CD14-positive monocyte (primary cell): ENCODE measurements at regions not wholly inside any gene's neighbourhood (a gene's known extent, or its start where the extent isn't known, plus 50 kb on each side); places are given as distances from the start of the nearest gene placed in this dataset.
A peak's percentile ranks its signal among the peaks of the same experiment; 100 is the strongest.
"Not testable (repeated sequence)": the region's sequence is repeated elsewhere in the genome, so short reads cannot be mapped to it uniquely, and the experiment has no call there.

ENCODE experiments used
- DNase-seq, 3 donors: peaks; one replicate each; pipeline ENCODE4 v3.0.0-alpha.2; 2011 to 2022
- H2AFZ ChIP-seq: 2 replicates; pipeline ENCODE4 v1.6.0; 2012; ENCODE audit warnings: mild to moderate bottlenecking, low read depth, low read length, inconsistent platforms; ENCODE audit not compliant: insufficient read depth, poor library complexity, severe bottlenecking
- H3K27ac ChIP-seq, 2 donors: 1 replicate in 1 of 2; 2 replicates in 1 of 2; pipeline ENCODE4 v1.5.1; 2012 to 2013; ENCODE audit warnings: low read length in 2 of 2, control low read depth in 1 of 2, inconsistent platforms in 1 of 2, low read depth in 1 of 2, mild to moderate bottlenecking in 1 of 2
- H3K27me3 ChIP-seq, 2 donors: one replicate each; pipeline versions ENCODE4 v1.6.0 to v1.6.1; 2011 to 2013; ENCODE audit warnings: low read length in 2 of 2; ENCODE audit not compliant: control insufficient read depth in 2 of 2, insufficient read depth in 2 of 2
- H3K36me3 ChIP-seq, 2 donors: replicated peaks in 1 of 2; 1 replicate in 1 of 2; 2 replicates in 1 of 2; pipeline versions ENCODE4 v1.5.1 to v1.6.1; 2012 to 2013; ENCODE audit warnings: low read length in 2 of 2, control low read depth in 1 of 2, inconsistent platforms in 1 of 2, mild to moderate bottlenecking in 1 of 2; ENCODE audit not compliant: insufficient read depth in 2 of 2, control insufficient read depth in 1 of 2
- H3K4me1 ChIP-seq, 2 donors: 1 replicate in 1 of 2; 2 replicates in 1 of 2; pipeline versions ENCODE4 v1.5.1 to v1.6.1; 2012 to 2013; ENCODE audit warnings: low read length in 2 of 2, control low read depth in 1 of 2, inconsistent platforms in 1 of 2, mild to moderate bottlenecking in 1 of 2, moderate library complexity in 1 of 2; ENCODE audit not compliant: insufficient read depth in 2 of 2, control insufficient read depth in 1 of 2
- H3K4me2 ChIP-seq: replicated peaks from 2 replicates; pipeline ENCODE3; 2012; ENCODE audit warnings: low read length, moderate library complexity, mild to moderate bottlenecking; ENCODE audit not compliant: poor library complexity, severe bottlenecking; ENCODE audit errors: extremely low read depth
- H3K4me3 ChIP-seq, 3 experiments: fragments of 200-600 bp in 1 of 3; sonication (generic) in 1 of 3; replicated peaks in 1 of 3; 1 replicate in 2 of 3; 2 replicates in 1 of 3; pipeline ENCODE4 v1.5.1; 2011 to 2013; ENCODE audit warnings: low read length in 3 of 3, mild to moderate bottlenecking in 3 of 3, control low read depth in 2 of 3, low read depth in 2 of 3, inconsistent platforms in 1 of 3, moderate library complexity in 1 of 3
- H3K79me2 ChIP-seq: 2 replicates; pipeline ENCODE4 v1.6.0; 2012; ENCODE audit warnings: mild to moderate bottlenecking, control low read depth, inconsistent platforms, low read length, moderate library complexity; ENCODE audit not compliant: insufficient read depth
- H3K9ac ChIP-seq: 2 replicates; pipeline ENCODE4 v1.6.0; 2017; ENCODE audit warnings: low read length, mild to moderate bottlenecking; ENCODE audit not compliant: insufficient read depth, poor library complexity, severe bottlenecking
- H3K9me3 ChIP-seq, 2 donors: replicated peaks in 1 of 2; 1 replicate in 1 of 2; 2 replicates in 1 of 2; pipeline versions ENCODE4 v1.5.1 to v1.6.1; 2012 to 2013; ENCODE audit warnings: low read length in 2 of 2, control low read depth in 1 of 2; ENCODE audit not compliant: control insufficient read depth in 1 of 2, insufficient read depth in 1 of 2
- H4K20me1 ChIP-seq: 2 replicates; pipeline ENCODE4 v1.6.0; 2012; ENCODE audit warnings: mild to moderate bottlenecking, low read length, control low read depth, moderate library complexity; ENCODE audit not compliant: insufficient read depth
- H3K27ac Mint-ChIP-seq, 7 donors: one replicate each; pipeline ENCODE4 v1.8.0; 2020; ENCODE audit warnings: mild to moderate bottlenecking in 7 of 7, mixed read lengths in 7 of 7, moderate library complexity in 6 of 7, inconsistent platforms in 2 of 7
- H3K27me3 Mint-ChIP-seq, 3 donors: one replicate each; pipeline ENCODE4 v1.8.0; 2021 to 2022; ENCODE audit warnings: low read depth in 3 of 3, mild to moderate bottlenecking in 3 of 3, mixed read lengths in 3 of 3, moderate library complexity in 3 of 3, inconsistent platforms in 1 of 3
- H3K36me3 Mint-ChIP-seq, 2 donors: one replicate each; pipeline ENCODE4 v1.8.0; 2020; ENCODE audit warnings: mixed read lengths in 2 of 2, inconsistent platforms in 1 of 2, mild to moderate bottlenecking in 1 of 2
- H3K4me1 Mint-ChIP-seq: one replicate; pipeline ENCODE4 v1.8.0; 2020; ENCODE audit warnings: mild to moderate bottlenecking, mixed read lengths
- H3K4me3 Mint-ChIP-seq, 2 donors: one replicate each; pipeline ENCODE4 v1.8.0; 2020; ENCODE audit warnings: mild to moderate bottlenecking in 2 of 2, mixed read lengths in 2 of 2, moderate library complexity in 1 of 2
- H3K9me3 Mint-ChIP-seq, 7 donors: one replicate each; pipeline ENCODE4 v1.8.0; 2020 to 2022; ENCODE audit warnings: mixed read lengths in 7 of 7, mild to moderate bottlenecking in 6 of 7, moderate library complexity in 6 of 7, inconsistent platforms in 2 of 7
- WGBS: methylation state at CpG from one replicate; pipeline ENCODE4 v1.1.5; 2013; ENCODE audit warnings: missing lambda C conversion rate; ENCODE audit not compliant: insufficient coverage; 5-methylcytosine and 5-hydroxymethylcytosine counted together
- intact Hi-C, 2 donors: fragments of 100-400 bp; cut with micrococcal nuclease; formaldehyde crosslinking; loops; one replicate each; pipeline versions ENCODE4 v1.15.0 to v1.15.1; 2023

- H3K4me2 ChIP-seq = not testable (repeated sequence)
Observed at GRCh38 chr16:21367733-21368421, 89.8 kb upstream of the CRYM start.

GRCh38 chr16:21366998-21367397, 88.9 kb upstream of the CRYM start:
- H3K36me3 Mint-ChIP-seq, H3K4me3 Mint-ChIP-seq: not testable (repeated sequence)

More at GRCh38 chr16:21367733-21368421, 89.8 kb upstream of the CRYM start:
- H3K36me3 Mint-ChIP-seq, DNase-seq, H3K9ac ChIP-seq, H3K79me2 ChIP-seq, H3K36me3 ChIP-seq, intact Hi-C loops, H3K9me3 Mint-ChIP-seq, H2AFZ ChIP-seq, H3K4me3 Mint-ChIP-seq, H3K9me3 ChIP-seq, H4K20me1 ChIP-seq, H3K4me3 ChIP-seq, H3K27me3 Mint-ChIP-seq, H3K27me3 ChIP-seq: not testable (repeated sequence)
- Mint-ChIP-seq H3K4me1 (peaks cover 32% of the 10 kb centered on the region), H3K27ac (peak overlapping the region in 6 of 7 donors; percentile 21 to 89 (median 74))
- 42% methylated on average over 3 of the region's 9 CpGs for WGBS
- H3K4me1 ChIP-seq = peaks cover 24 to 28% of the 10 kb centered on the region in 2 donors
- H3K27ac ChIP-seq = peak overlapping the region; percentile 16 to 36

GRCh38 chr16:21365541-21365940, 87.5 kb upstream of the CRYM start:
- not testable (repeated sequence) for H3K4me2 ChIP-seq, H3K27me3 Mint-ChIP-seq
- no CpG with 5 or more reads among the region's 4 CpGs for WGBS

More at GRCh38 chr16:21366998-21367397, 88.9 kb upstream of the CRYM start:
- H3K4me2 ChIP-seq, H3K79me2 ChIP-seq, DNase-seq, H3K27ac ChIP-seq, intact Hi-C loops, H3K36me3 ChIP-seq, H3K9me3 Mint-ChIP-seq, H3K9me3 ChIP-seq, H3K27me3 Mint-ChIP-seq, H3K27ac Mint-ChIP-seq, H2AFZ ChIP-seq, H3K9ac ChIP-seq, H3K4me3 ChIP-seq, H3K27me3 ChIP-seq, H4K20me1 ChIP-seq: not testable (repeated sequence)
- peaks cover 26 to 33% of the 10 kb centered on the region in 2 donors for H3K4me1 ChIP-seq
- no CpG with 5 or more reads among the region's 2 CpGs for WGBS
- peaks cover 37% of the 10 kb centered on the region for H3K4me1 Mint-ChIP-seq

GRCh38 chr16:21363550-21364223, 85.6 kb upstream of the CRYM start:
- not testable (repeated sequence) for H3K9me3 ChIP-seq, H3K27me3 ChIP-seq, H2AFZ ChIP-seq, H3K4me2 ChIP-seq, H3K4me3 ChIP-seq, H3K36me3 ChIP-seq, H4K20me1 ChIP-seq, H3K36me3 Mint-ChIP-seq, H3K9me3 Mint-ChIP-seq, H3K27me3 Mint-ChIP-seq, H3K79me2 ChIP-seq
- peak overlapping the region; percentile 63 for H3K9ac ChIP-seq
- intact Hi-C loops = loop anchor here in 1 of 2 donors (5.0 kb wide), 1 partner anchor 61 kb away; no protein-coding TSS in a partner anchor
- peak overlapping the region; percentile 94 to 95 for H3K27ac ChIP-seq
- Mint-ChIP-seq H3K4me1 (peaks cover 49% of the 10 kb centered on the region), H3K27ac (peak overlapping the region; percentile 99 to 100 (median 99)), H3K4me3 (peak overlapping the region; percentile 60 to 84)
- peaks cover 37 to 46% of the 10 kb centered on the region in 2 donors for H3K4me1 ChIP-seq
- 89% methylated on average over 1 of the region's 10 CpGs for WGBS
- DNase-seq = peak; percentile 86 to 92 (median 87)

More at GRCh38 chr16:21365541-21365940, 87.5 kb upstream of the CRYM start:
- H3K4me3 Mint-ChIP-seq, H3K27ac ChIP-seq, H3K79me2 ChIP-seq, H3K9me3 Mint-ChIP-seq, H3K27me3 ChIP-seq, H3K36me3 Mint-ChIP-seq, DNase-seq, intact Hi-C loops, H2AFZ ChIP-seq, H4K20me1 ChIP-seq, H3K36me3 ChIP-seq, H3K4me3 ChIP-seq, H3K9me3 ChIP-seq, H3K9ac ChIP-seq: not testable (repeated sequence)
- Mint-ChIP-seq H3K27ac (peak overlapping the region; percentile 63 to 100 (median 86)), H3K4me1 (peaks cover 37% of the 10 kb centered on the region)
- peaks cover 26 to 35% of the 10 kb centered on the region in 2 donors for H3K4me1 ChIP-seq
